22Rv1 (cell line): ENCODE measurements at regions not wholly inside any gene's neighbourhood (a gene's known extent, or its start where the extent isn't known, plus 50 kb on each side); places are given as distances from the start of the nearest gene placed in this dataset.

ENCODE experiments used
- CTCF ChIP-seq: fragments of 450-650 bp; IDR thresholded peaks from 2 replicates; pipeline ENCODE4 v1.5.1; 2017; ENCODE audit warnings: mild to moderate bottlenecking
- ZFX ChIP-seq: fragments of 450-650 bp; IDR thresholded peaks from 2 replicates; pipeline ENCODE4 v1.6.1; 2017; ENCODE audit warnings: antibody characterized with exemption, borderline replicate concordance

GRCh38 chr1:8138673-8139072, 112.6 kb upstream of the ERRFI1 start:
- TF ChIP-seq CTCF (no peak), ZFX (no peak)
